NCI-H82 (cell line): ENCODE measurements at regions not wholly inside any gene's neighbourhood (a gene's known extent, or its start where the extent isn't known, plus 50 kb on each side); places are given as distances from the start of the nearest gene placed in this dataset.
A peak's percentile ranks its signal among the peaks of the same experiment; 100 is the strongest.
"Not testable (repeated sequence)": the region's sequence is repeated elsewhere in the genome, so short reads cannot be mapped to it uniquely, and the experiment has no call there.

Source experiments
- DNase-seq: peaks from one replicate; lab custom pipeline; 2025; lab: John Stamatoyannopoulos, UW

- no peak for DNase-seq
Measured at GRCh38 chr21:15614766-15615165, 115.0 kb upstream of the USP25 start.

- no peak for DNase-seq
Measured at GRCh38 chr21:15616864-15617574, 112.8 kb upstream of the USP25 start.

GRCh38 chr21:15617964-15618363 is 111.8 kb upstream of the USP25 start:
- DNase-seq: no peak

GRCh38 chr21:15620892-15621291 is 108.9 kb upstream of the USP25 start:
- no peak for DNase-seq

GRCh38 chr21:15624646-15625045 is 105.1 kb upstream of the USP25 start:
- no peak for DNase-seq

- DNase-seq: no peak
Measured at GRCh38 chr21:15625363-15625762, 104.4 kb upstream of the USP25 start.

GRCh38 chr21:15626031-15626430 is 103.8 kb upstream of the USP25 start:
- DNase-seq: no peak

GRCh38 chr21:15627011-15627410 is 102.8 kb upstream of the USP25 start:
- no peak for DNase-seq

GRCh38 chr21:15627823-15628222 is 102.0 kb upstream of the USP25 start:
- DNase-seq: peak; percentile 70

- no peak for DNase-seq
Measured at GRCh38 chr21:15631342-15631741, 98.4 kb upstream of the USP25 start.

GRCh38 chr21:15634541-15634940 is 95.2 kb upstream of the USP25 start:
- DNase-seq: not testable (repeated sequence)

- DNase-seq: no peak
Measured at GRCh38 chr21:15638856-15639549, 90.8 kb upstream of the USP25 start.

GRCh38 chr21:15640113-15640512 is 89.7 kb upstream of the USP25 start:
- not testable (repeated sequence) for DNase-seq

- DNase-seq: no peak
Measured at GRCh38 chr21:15644489-15644888, 85.3 kb upstream of the USP25 start.

- no peak for DNase-seq
Measured at GRCh38 chr21:15645830-15646229, 84.0 kb upstream of the USP25 start.

GRCh38 chr21:15650735-15651134 is 79.0 kb upstream of the USP25 start:
- DNase-seq: no peak

- DNase-seq: no peak
Measured at GRCh38 chr21:15651172-15651571, 78.6 kb upstream of the USP25 start.

- peak; percentile 27 for DNase-seq
Measured at GRCh38 chr21:15653710-15654109, 76.1 kb upstream of the USP25 start.

GRCh38 chr21:15654171-15654570 is 75.6 kb upstream of the USP25 start:
- DNase-seq: no peak

GRCh38 chr21:15659753-15660422 is 69.9 kb upstream of the USP25 start:
- DNase-seq: no peak

- DNase-seq: no peak
Measured at GRCh38 chr21:15660423-15660804, 69.4 kb upstream of the USP25 start.

- DNase-seq: no peak
Measured at GRCh38 chr21:15667010-15667409, 62.8 kb upstream of the USP25 start.

- DNase-seq: peak; percentile 10
Measured at GRCh38 chr21:15667819-15668218, 62.0 kb upstream of the USP25 start.
